Heart left ventricle (tissue), 16 donors: ENCODE measurements at regions not wholly inside any gene's neighbourhood (a gene's known extent, or its start where the extent isn't known, plus 50 kb on each side); places are given as distances from the start of the nearest gene placed in this dataset.

ENCODE experiments used
- ATAC-seq, 4 donors: fragments of 200-7000 bp; cut with Tn5 transposase; one replicate each; pipeline ENCODE4 v1.9.1; 2020 to 2022; ENCODE audit warnings: moderate library complexity in 4 of 4, mild to moderate bottlenecking in 3 of 4, moderate number of reproducible peaks in 1 of 4
- DNase-seq, 5 donors: peaks; one replicate each; pipeline ENCODE4 v3.0.0-alpha.2; 2020
- H3K27ac ChIP-seq, 12 donors: fragments of 200-600 bp; sonication (generic) in 4 of 12; one replicate each; pipeline versions ENCODE4 v1.5.0 to v1.8.0; 2016 to 2022; ENCODE audit warnings: mild to moderate bottlenecking in 2 of 12
- H3K27me3 ChIP-seq, 9 donors: fragments of 200-600 bp; sonication (generic) in 2 of 9; one replicate each; pipeline versions ENCODE4 v1.5.1 to v1.8.0; 2016 to 2022; ENCODE audit warnings: mild to moderate bottlenecking in 3 of 9
- H3K36me3 ChIP-seq, 9 donors: fragments of 200-600 bp; sonication (generic) in 2 of 9; one replicate each; pipeline versions ENCODE4 v1.5.0 to v1.8.0; 2018 to 2022; ENCODE audit warnings: mild to moderate bottlenecking in 2 of 9
- H3K4me1 ChIP-seq, 12 donors: fragments of 200-600 bp; sonication (generic) in 4 of 12; one replicate each; pipeline versions ENCODE4 v1.5.0 to v1.8.0; 2016 to 2022; ENCODE audit warnings: mild to moderate bottlenecking in 3 of 12
- H3K4me3 ChIP-seq, 12 donors: fragments of 200-600 bp; sonication (generic) in 4 of 12; one replicate each; pipeline versions ENCODE4 v1.5.0 to v1.8.0; 2017 to 2022; ENCODE audit warnings: mild to moderate bottlenecking in 9 of 12, moderate library complexity in 4 of 12
- H3K9me3 ChIP-seq, 12 donors: fragments of 200-600 bp; sonication (generic) in 4 of 12; one replicate each; pipeline versions ENCODE4 v1.5.0 to v1.8.0; 2016 to 2022; ENCODE audit warnings: mild to moderate bottlenecking in 1 of 12
- CTCF ChIP-seq, 12 donors: fragments of 200-600 bp; sonication (generic) in 4 of 12; IDR thresholded peaks; one replicate each; pipeline versions ENCODE4 v1.5.0 to v1.8.0; 2018 to 2022; ENCODE audit warnings: antibody characterized with exemption in 12 of 12, mild to moderate bottlenecking in 5 of 12
- POLR2A ChIP-seq, 2 donors: fragments of 450-650 bp; IDR thresholded peaks; one replicate each; pipeline ENCODE4 v1.6.1; 2017; ENCODE audit warnings: antibody characterized with exemption in 2 of 2, mild to moderate bottlenecking in 2 of 2, moderate library complexity in 2 of 2
- WGBS, 4 donors: extraction: QIAGEN DNeasy Blood & Tissue Kit in 2 of 4; methylation state at CpG; one replicate each; pipeline versions ENCODE4 v1.1.5 to v1.1.7; 2013 to 2018; 5-methylcytosine and 5-hydroxymethylcytosine counted together
- intact Hi-C, 10 donors: fragments of 100-400 bp; cut with DNase I; formaldehyde crosslinking; loops; one replicate each; pipeline versions ENCODE4 v1.11.1 to v1.14.2; 2022
- donor health status: ischemic (EF 13 %, LVEDD 7.1; RV severe dilation, severe dysfunction).
- donor health status: healthy with polysubstance abuse.
- donor health status: DM: no; HTN: yes; CAD: no.
- donor health status: DM: no; HTN: no; CAD: no.
- donor health status: ischemic (EF 25% LVEDD 6.9; RV normal size, moderate dysfunction).
- donor health status: ischemic (EF 25% LVEDD 5.7; RV mildly dilated, moderate dysfunction).
- donor health status: healthy.
- donor health status: DM: yes; HTN: yes; CAD: no.
- donor health status: ischemic (EF 35%, LVEDD 5.7; RV mildly dilated, moderate dysfunction).
- donor health status: nonischemic (EF 11% LVEDD 7.7; RV severe dilation, severe dysfunction).
- donor health status: DM: yes; HTN: yes; CAD: no.
- donor health status: PGD.
- donor health status: ischemic (EF 29% LVEDD 5.4; RV normal size, mild dysfunction).
- donor health status: nonischemic (EF 23%, LVEDD 6.1; RV moderate dilation, normal function).

GRCh38 chr1:55374216-55374615 is 159.1 kb upstream of the USP24 start:
- intact Hi-C loops: loop anchor here in 4 of 10 donors (2.0 to 10.0 kb wide), 4 partner anchors 511 to 1331 kb away; no protein-coding TSS in a partner anchor
- H3K36me3 ChIP-seq: no peaks in the 10 kb centered on the region
- WGBS, 4 donors: 87 to 100% (median 96%) methylated on average over 1 of the region's 1 CpG
- TF ChIP-seq CTCF (IDR thresholded peaks at IDR 0.05): no peak
- no peak for TF ChIP-seq POLR2A (IDR thresholded peaks at IDR 0.05)
- H3K4me1 ChIP-seq: peaks cover 0 to 10% (median 0%) of the 10 kb centered on the region in 12 donors
- H3K9me3 ChIP-seq: peaks cover 0 to 2% (median 0%) of the 10 kb centered on the region in 12 donors
- DNase-seq (no peak), ATAC-seq (no peak)
- no peak overlapping the region for H3K4me3 ChIP-seq
- no peaks in the 10 kb centered on the region for H3K27me3 ChIP-seq
- no peak overlapping the region for H3K27ac ChIP-seq

- intact Hi-C loops: no loop called here
- no peaks in the 10 kb centered on the region for H3K4me1 ChIP-seq
- no peak overlapping the region for H3K27ac ChIP-seq
- TF ChIP-seq POLR2A (IDR thresholded peaks at IDR 0.05) (no peak), CTCF (IDR thresholded peaks at IDR 0.05) (no peak)
- H3K27me3 ChIP-seq: no peaks in the 10 kb centered on the region
- DNase-seq (peak in 1 of 5 donors; percentile 43), ATAC-seq (peak; percentile 72 to 89 (median 85))
- H3K9me3 ChIP-seq: peaks cover 0 to 15% (median 5%) of the 10 kb centered on the region in 12 donors
- WGBS, 4 donors: 63 to 82% (median 69%) methylated on average over 6 of the region's 6 CpGs
- no peak overlapping the region for H3K4me3 ChIP-seq
- H3K36me3 ChIP-seq: no peaks in the 10 kb centered on the region
These were observed 154.3 kb upstream of the USP24 start for GRCh38 chr1:55369474-55369873.

GRCh38 chr1:55368698-55369097 is 153.5 kb upstream of the USP24 start:
- DNase-seq (no peak), ATAC-seq (no peak)
- TF ChIP-seq POLR2A (IDR thresholded peaks at IDR 0.05) (no peak), CTCF (IDR thresholded peaks at IDR 0.05) (no peak)
- Histone ChIP-seq H3K4me3 (no peak overlapping the region), H3K9me3 (peaks cover 0 to 15% (median 5%) of the 10 kb centered on the region in 12 donors), H3K27me3 (no peaks in the 10 kb centered on the region), H3K36me3 (no peaks in the 10 kb centered on the region), H3K4me1 (peaks cover 0 to 4% (median 0%) of the 10 kb centered on the region in 12 donors), H3K27ac (no peak overlapping the region)
- intact Hi-C loops: no loop called here
- 58 to 98% (median 87%) methylated on average over 3 of the region's 3 CpGs for WGBS, 4 donors

- no peak for DNase-seq
- H3K27me3 ChIP-seq: no peaks in the 10 kb centered on the region
- no peak overlapping the region for H3K4me3 ChIP-seq
- H3K9me3 ChIP-seq: peaks cover 0 to 15% (median 5%) of the 10 kb centered on the region in 12 donors
- 90 to 96% (median 93%) methylated on average over 7 of the region's 7 CpGs for WGBS, 4 donors
- ATAC-seq: no peak
- intact Hi-C loops: no loop called here
- H3K27ac ChIP-seq: no peak overlapping the region
- no peak for TF ChIP-seq POLR2A (IDR thresholded peaks at IDR 0.05)
- no peak for TF ChIP-seq CTCF (IDR thresholded peaks at IDR 0.05)
- H3K4me1 ChIP-seq: peaks cover 0 to 18% (median 7%) of the 10 kb centered on the region in 12 donors
- H3K36me3 ChIP-seq: no peaks in the 10 kb centered on the region
These were observed 152.1 kb upstream of the USP24 start for GRCh38 chr1:55367273-55367672.
